ENCODE measurements at regions not wholly inside any gene's neighbourhood (a gene's known extent, or its start where the extent isn't known, plus 50 kb on each side); places are given as distances from the start of the nearest gene placed in this dataset.

DNA sequence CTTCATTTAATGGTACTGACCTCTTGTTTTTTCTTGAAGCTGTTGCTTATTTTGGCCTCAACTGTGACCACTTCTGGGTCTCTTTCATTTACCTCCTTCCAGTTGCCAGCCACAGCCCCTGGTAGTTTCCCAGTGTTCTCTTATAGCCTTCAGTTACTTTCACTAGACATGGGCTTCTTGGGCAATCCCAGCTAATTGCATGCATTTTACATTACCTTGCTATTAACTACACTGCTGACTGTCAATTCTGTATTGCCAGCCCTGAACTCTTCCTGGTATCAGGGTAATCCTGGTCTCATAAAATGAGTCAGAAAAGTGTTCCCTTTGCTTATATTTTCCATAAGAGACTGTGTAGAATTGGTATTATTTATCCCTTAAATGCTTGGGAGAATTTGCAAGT is 195.8 kb upstream of the LARGE1 start:
- H3K27me3 ChIP-seq (replicated peaks; ENCODE audit: insufficient read depth, low read depth, low read length, poor library complexity): no peaks in the 10 kb centered on the region
- H3K27ac ChIP-seq (ENCODE audit: low read depth, low read length, poor library complexity, severe bottlenecking): no peak overlapping the region
- no peak for DNase-seq (ENCODE audit: low spot score)
- H3K4me3 ChIP-seq (ENCODE audit: low read depth, low read length, poor library complexity, severe bottlenecking): no peak overlapping the region
- H3K4me1 ChIP-seq (ENCODE audit: insufficient read depth, low read length, poor library complexity, severe bottlenecking): no peaks in the 10 kb centered on the region
- ChIA-PET CTCF (no interaction called here), POLR2A (ENCODE audit: low non-redundant PET) (no interaction called here)
- H3K9me3 ChIP-seq (ENCODE audit: low read depth, low read length, poor library complexity, severe bottlenecking): peaks cover 14% of the 10 kb centered on the region
- H3K36me3 ChIP-seq (ENCODE audit: insufficient read depth, low read length, poor library complexity, severe bottlenecking): no peaks in the 10 kb centered on the region
- intact Hi-C loops (cut with micrococcal nuclease; ENCODE audit: unreplicated experiment): no loop called here
- BruUV-seq (replicated peaks): no TSS peak
- TF ChIP-seq EZH2 (IDR thresholded peaks at IDR 0.05; ENCODE audit: borderline replicate concordance, low read depth, low read length, poor library complexity, severe bottlenecking): no peak
- TF ChIP-seq, protein P1, sequence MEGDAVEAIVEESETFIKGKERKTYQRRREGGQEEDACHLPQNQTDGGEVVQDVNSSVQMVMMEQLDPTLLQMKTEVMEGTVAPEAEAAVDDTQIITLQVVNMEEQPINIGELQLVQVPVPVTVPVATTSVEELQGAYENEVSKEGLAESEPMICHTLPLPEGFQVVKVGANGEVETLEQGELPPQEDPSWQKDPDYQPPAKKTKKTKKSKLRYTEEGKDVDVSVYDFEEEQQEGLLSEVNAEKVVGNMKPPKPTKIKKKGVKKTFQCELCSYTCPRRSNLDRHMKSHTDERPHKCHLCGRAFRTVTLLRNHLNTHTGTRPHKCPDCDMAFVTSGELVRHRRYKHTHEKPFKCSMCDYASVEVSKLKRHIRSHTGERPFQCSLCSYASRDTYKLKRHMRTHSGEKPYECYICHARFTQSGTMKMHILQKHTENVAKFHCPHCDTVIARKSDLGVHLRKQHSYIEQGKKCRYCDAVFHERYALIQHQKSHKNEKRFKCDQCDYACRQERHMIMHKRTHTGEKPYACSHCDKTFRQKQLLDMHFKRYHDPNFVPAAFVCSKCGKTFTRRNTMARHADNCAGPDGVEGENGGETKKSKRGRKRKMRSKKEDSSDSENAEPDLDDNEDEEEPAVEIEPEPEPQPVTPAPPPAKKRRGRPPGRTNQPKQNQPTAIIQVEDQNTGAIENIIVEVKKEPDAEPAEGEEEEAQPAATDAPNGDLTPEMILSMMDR (conservative IDR thresholded peaks at IDR 0.05; ENCODE audit: low read depth, low read length): no peak

DNA sequence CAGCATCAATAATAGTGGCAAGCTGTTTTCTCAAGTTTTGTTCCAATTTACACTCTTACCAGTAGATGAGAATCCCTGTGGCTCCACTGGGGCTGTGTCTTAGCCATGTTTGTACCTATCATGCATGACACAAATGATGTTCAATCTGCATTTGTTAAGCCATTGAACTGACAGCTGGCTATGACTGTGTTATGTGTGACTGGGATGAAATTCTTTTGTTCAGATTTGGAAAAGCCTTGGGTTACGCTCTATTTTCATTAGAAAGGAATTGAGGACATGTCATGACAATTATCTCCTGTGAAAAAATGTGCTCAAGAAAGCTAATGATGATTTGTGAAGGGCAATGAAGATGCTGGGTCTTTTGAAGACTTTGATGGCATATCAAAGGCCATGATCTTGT is 201.8 kb upstream of the LARGE1 start:
- intact Hi-C loops (cut with micrococcal nuclease; ENCODE audit: unreplicated experiment): no loop called here
- ChIA-PET CTCF (no interaction called here), POLR2A (ENCODE audit: low non-redundant PET) (no interaction called here)

DNA sequence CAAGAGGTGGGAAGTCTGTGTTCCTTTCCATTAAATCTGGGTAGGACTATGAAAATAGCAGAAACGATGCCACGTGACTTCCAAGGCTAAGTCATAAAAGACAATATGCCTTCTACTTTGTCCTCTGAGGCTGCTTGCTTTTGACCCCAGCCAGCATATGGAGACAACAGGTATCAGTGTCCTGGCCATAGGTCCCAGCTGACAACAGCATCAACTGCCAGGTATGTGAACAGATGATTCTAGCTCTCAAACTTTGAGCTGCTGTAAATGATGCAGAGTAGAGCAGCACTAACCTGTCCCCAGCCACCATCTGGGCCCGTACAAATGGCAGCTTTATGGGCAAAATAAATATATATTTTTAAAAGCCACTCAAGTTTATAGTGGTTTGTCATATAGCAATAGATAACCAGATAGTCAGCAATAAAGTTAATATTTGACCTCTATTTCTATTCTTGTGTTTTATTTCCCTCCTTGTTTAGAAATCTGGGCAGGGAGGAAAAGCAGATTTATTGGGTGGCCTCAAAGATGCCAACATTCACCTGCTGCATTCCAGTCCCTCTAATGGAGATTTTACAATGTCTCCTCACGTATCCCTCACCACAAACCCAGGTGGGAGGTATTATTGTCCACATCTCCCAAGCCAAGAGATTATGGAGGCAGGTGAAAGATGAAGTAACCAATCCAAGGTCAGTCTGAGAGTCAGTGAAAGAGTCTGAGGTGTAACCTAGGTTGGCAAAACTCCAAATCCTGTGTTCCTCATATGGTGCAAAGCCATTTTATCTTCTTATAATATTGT is 209.6 kb upstream of the LARGE1 start:
- no peaks in the 10 kb centered on the region for H3K36me3 ChIP-seq (ENCODE audit: insufficient read depth, low read length, poor library complexity, severe bottlenecking)
- H3K4me1 ChIP-seq (ENCODE audit: insufficient read depth, low read length, poor library complexity, severe bottlenecking): no peaks in the 10 kb centered on the region
- H3K4me3 ChIP-seq (ENCODE audit: low read depth, low read length, poor library complexity, severe bottlenecking): no peak overlapping the region
- intact Hi-C loops (cut with micrococcal nuclease; ENCODE audit: unreplicated experiment): no loop called here
- ChIA-PET CTCF (no interaction called here), POLR2A (ENCODE audit: low non-redundant PET) (no interaction called here)
- no peak overlapping the region for H3K27ac ChIP-seq (ENCODE audit: low read depth, low read length, poor library complexity, severe bottlenecking)
- H3K27me3 ChIP-seq (replicated peaks; ENCODE audit: insufficient read depth, low read depth, low read length, poor library complexity): no peaks in the 10 kb centered on the region
- DNase-seq (ENCODE audit: low spot score): no peak
- TF ChIP-seq, protein P1 (conservative IDR thresholded peaks at IDR 0.05; ENCODE audit: low read depth, low read length): no peak
- TF ChIP-seq EZH2 (IDR thresholded peaks at IDR 0.05; ENCODE audit: borderline replicate concordance, low read depth, low read length, poor library complexity, severe bottlenecking): no peak
- no TSS peak for BruUV-seq (replicated peaks)
- peaks cover 21% of the 10 kb centered on the region for H3K9me3 ChIP-seq (ENCODE audit: low read depth, low read length, poor library complexity, severe bottlenecking)

More for the DNA sequence above, 201.8 kb upstream of the LARGE1 start:
- H3K27me3 ChIP-seq (replicated peaks; ENCODE audit: insufficient read depth, low read depth, low read length, poor library complexity): no peaks in the 10 kb centered on the region
- H3K4me3 ChIP-seq (ENCODE audit: low read depth, low read length, poor library complexity, severe bottlenecking): no peak overlapping the region
- H3K27ac ChIP-seq (ENCODE audit: low read depth, low read length, poor library complexity, severe bottlenecking): no peak overlapping the region
- H3K36me3 ChIP-seq (ENCODE audit: insufficient read depth, low read length, poor library complexity, severe bottlenecking): no peaks in the 10 kb centered on the region
- no peak for TF ChIP-seq EZH2 (IDR thresholded peaks at IDR 0.05; ENCODE audit: borderline replicate concordance, low read depth, low read length, poor library complexity, severe bottlenecking)
- TF ChIP-seq, protein P1 (conservative IDR thresholded peaks at IDR 0.05; ENCODE audit: low read depth, low read length): no peak
- H3K4me1 ChIP-seq (ENCODE audit: insufficient read depth, low read length, poor library complexity, severe bottlenecking): no peaks in the 10 kb centered on the region
- H3K9me3 ChIP-seq (ENCODE audit: low read depth, low read length, poor library complexity, severe bottlenecking): peaks cover 14% of the 10 kb centered on the region
- BruUV-seq (replicated peaks): no TSS peak
- DNase-seq (ENCODE audit: low spot score): no peak

Data from A673 (cell line).